ENCODE measurements at regions not wholly inside any gene's neighbourhood (a gene's known extent, or its start where the extent isn't known, plus 50 kb on each side); places are given as distances from the start of the nearest gene placed in this dataset.

GRCh38 chr5:68460147-68460798 is 244.7 kb downstream of the PIK3R1 start:
- H3K4me3 ChIP-seq (ENCODE audit: low read depth, low read length), result no peak overlapping the region
- DNase-seq (ENCODE audit: low read depth), result no peak
- peak; percentile 59 for TF ChIP-seq CTCF (IDR thresholded peaks at IDR 0.05; ENCODE audit: control insufficient read depth, extremely low read depth, insufficient read depth)

GRCh38 chr5:68463606-68464005 is 248.1 kb downstream of the PIK3R1 start:
- TF ChIP-seq CTCF (IDR thresholded peaks at IDR 0.05; ENCODE audit: control insufficient read depth, extremely low read depth, insufficient read depth), result no peak
- no peak overlapping the region for H3K4me3 ChIP-seq (ENCODE audit: low read depth, low read length)
- DNase-seq (ENCODE audit: low read depth), result no peak

- no peak for TF ChIP-seq CTCF (IDR thresholded peaks at IDR 0.05; ENCODE audit: control insufficient read depth, extremely low read depth, insufficient read depth)
- DNase-seq (ENCODE audit: low read depth), result no peak
Measured at GRCh38 chr5:68464424-68464823, 248.9 kb downstream of the PIK3R1 start.

GRCh38 chr5:68465133-68465532 is 249.6 kb downstream of the PIK3R1 start:
- no peak overlapping the region for H3K4me3 ChIP-seq (ENCODE audit: low read depth, low read length)
- no peak for TF ChIP-seq CTCF (IDR thresholded peaks at IDR 0.05; ENCODE audit: control insufficient read depth, extremely low read depth, insufficient read depth)
- no peak for DNase-seq (ENCODE audit: low read depth)

More at GRCh38 chr5:68464424-68464823, 248.9 kb downstream of the PIK3R1 start:
- no peak overlapping the region for H3K4me3 ChIP-seq (ENCODE audit: low read depth, low read length)

GRCh38 chr5:68465934-68466551 is 250.5 kb downstream of the PIK3R1 start:
- no peak for DNase-seq (ENCODE audit: low read depth)
- H3K4me3 ChIP-seq (ENCODE audit: low read depth, low read length), result no peak overlapping the region
- TF ChIP-seq CTCF (IDR thresholded peaks at IDR 0.05; ENCODE audit: control insufficient read depth, extremely low read depth, insufficient read depth), result no peak

- H3K4me3 ChIP-seq (ENCODE audit: low read depth, low read length), result no peak overlapping the region
- no peak for TF ChIP-seq CTCF (IDR thresholded peaks at IDR 0.05; ENCODE audit: control insufficient read depth, extremely low read depth, insufficient read depth)
- DNase-seq (ENCODE audit: low read depth), result no peak
Measured at GRCh38 chr5:68467208-68467607, 251.7 kb downstream of the PIK3R1 start.

GRCh38 chr5:68467794-68468193 is 252.2 kb downstream of the PIK3R1 start:
- no peak overlapping the region for H3K4me3 ChIP-seq (ENCODE audit: low read depth, low read length)
- DNase-seq (ENCODE audit: low read depth), result no peak
- no peak for TF ChIP-seq CTCF (IDR thresholded peaks at IDR 0.05; ENCODE audit: control insufficient read depth, extremely low read depth, insufficient read depth)
